ENCODE measurements at regions not wholly inside any gene's neighbourhood (a gene's known extent, or its start where the extent isn't known, plus 50 kb on each side); places are given as distances from the start of the nearest gene placed in this dataset.

GRCh38 chr3:82927309-82928253 is 1166.1 kb upstream of the GBE1 start:
- TF ChIP-seq EZH2 (IDR thresholded peaks at IDR 0.05; ENCODE audit: insufficient read depth, poor library complexity, severe bottlenecking): no peak
- TF ChIP-seq EZH2phosphoT487 (IDR thresholded peaks at IDR 0.05; ENCODE audit: insufficient read depth, low read depth): no peak
